ENCODE measurements at regions not wholly inside any gene's neighbourhood (a gene's known extent, or its start where the extent isn't known, plus 50 kb on each side); places are given as distances from the start of the nearest gene placed in this dataset.
"Not testable (repeated sequence)": the region's sequence is repeated elsewhere in the genome, so short reads cannot be mapped to it uniquely, and the experiment has no call there.

- H3K9me3 Mint-ChIP-seq (ENCODE audit: insufficient read depth); H3K36me3 Mint-ChIP-seq (ENCODE audit: low read depth); H3K27ac Mint-ChIP-seq; ATAC-seq; CTCF ChIA-PET; DNase-seq; H3K27me3 Mint-ChIP-seq (ENCODE audit: low read depth); H3K4me1 Mint-ChIP-seq (ENCODE audit: low read depth); H3K4me3 Mint-ChIP-seq; POLR2A ChIA-PET: not testable (repeated sequence)
These were observed 198.4 kb upstream of the FERMT1 start for GRCh38 chr20:6321235-6321634.

GRCh38 chr20:6311841-6312655, 189.2 kb upstream of the FERMT1 start:
- Mint-ChIP-seq H3K27me3 (ENCODE audit: low read depth) (no peaks in the 10 kb centered on the region), H3K27ac (no peak overlapping the region), H3K9me3 (ENCODE audit: insufficient read depth) (peaks cover 9% of the 10 kb centered on the region), H3K4me3 (no peak overlapping the region), H3K4me1 (ENCODE audit: low read depth) (no peaks in the 10 kb centered on the region), H3K36me3 (ENCODE audit: low read depth) (no peaks in the 10 kb centered on the region)
- POLR2A ChIA-PET, result no interaction called here
- no peak for ATAC-seq
- no peak for DNase-seq
- CTCF ChIA-PET, result no interaction called here

GRCh38 chr20:6311097-6311496, 188.3 kb upstream of the FERMT1 start:
- CTCF ChIA-PET, result no interaction called here
- H3K4me3 Mint-ChIP-seq, result no peak overlapping the region
- H3K27me3 Mint-ChIP-seq (ENCODE audit: low read depth), result no peaks in the 10 kb centered on the region
- no peaks in the 10 kb centered on the region for H3K36me3 Mint-ChIP-seq (ENCODE audit: low read depth)
- H3K9me3 Mint-ChIP-seq (ENCODE audit: insufficient read depth), result peaks cover 9% of the 10 kb centered on the region
- DNase-seq (no peak), ATAC-seq (no peak)
- POLR2A ChIA-PET, result no interaction called here
- H3K27ac Mint-ChIP-seq, result no peak overlapping the region
- no peaks in the 10 kb centered on the region for H3K4me1 Mint-ChIP-seq (ENCODE audit: low read depth)

- no peak for DNase-seq
- Mint-ChIP-seq H3K27ac (no peak overlapping the region), H3K4me3 (no peak overlapping the region), H3K36me3 (ENCODE audit: low read depth) (no peaks in the 10 kb centered on the region), H3K27me3 (ENCODE audit: low read depth) (no peaks in the 10 kb centered on the region), H3K9me3 (ENCODE audit: insufficient read depth) (peaks cover 4% of the 10 kb centered on the region), H3K4me1 (ENCODE audit: low read depth) (no peaks in the 10 kb centered on the region)
- ChIA-PET POLR2A (no interaction called here), CTCF (no interaction called here)
- ATAC-seq, result no peak
These were observed 182.7 kb upstream of the FERMT1 start for GRCh38 chr20:6305536-6305935.

- no peaks in the 10 kb centered on the region for H3K36me3 Mint-ChIP-seq (ENCODE audit: low read depth)
- DNase-seq (no peak), ATAC-seq (no peak)
- no peak overlapping the region for H3K27ac Mint-ChIP-seq
- no peak overlapping the region for H3K4me3 Mint-ChIP-seq
- CTCF ChIA-PET, result no interaction called here
- no peaks in the 10 kb centered on the region for H3K27me3 Mint-ChIP-seq (ENCODE audit: low read depth)
- H3K4me1 Mint-ChIP-seq (ENCODE audit: low read depth), result no peaks in the 10 kb centered on the region
- no peaks in the 10 kb centered on the region for H3K9me3 Mint-ChIP-seq (ENCODE audit: insufficient read depth)
- POLR2A ChIA-PET, result no interaction called here
These were observed 179.2 kb upstream of the FERMT1 start for GRCh38 chr20:6302041-6302440.

GRCh38 chr20:6299456-6299855, 176.6 kb upstream of the FERMT1 start:
- no peaks in the 10 kb centered on the region for H3K4me1 Mint-ChIP-seq (ENCODE audit: low read depth)
- ATAC-seq, result no peak
- H3K9me3 Mint-ChIP-seq (ENCODE audit: insufficient read depth), result no peaks in the 10 kb centered on the region
- no peak overlapping the region for H3K4me3 Mint-ChIP-seq
- no peaks in the 10 kb centered on the region for H3K36me3 Mint-ChIP-seq (ENCODE audit: low read depth)
- H3K27ac Mint-ChIP-seq, result no peak overlapping the region
- H3K27me3 Mint-ChIP-seq (ENCODE audit: low read depth), result no peaks in the 10 kb centered on the region
- ChIA-PET POLR2A (no interaction called here), CTCF (no interaction called here)
- no peak for DNase-seq

- no peaks in the 10 kb centered on the region for H3K9me3 Mint-ChIP-seq (ENCODE audit: insufficient read depth)
- POLR2A ChIA-PET, result no interaction called here
These were observed 175.2 kb upstream of the FERMT1 start for GRCh38 chr20:6298049-6298448.

GRCh38 chr20:6295867-6296256, 173.0 kb upstream of the FERMT1 start:
- POLR2A ChIA-PET, result no interaction called here
- ATAC-seq, result no peak
- no peaks in the 10 kb centered on the region for H3K9me3 Mint-ChIP-seq (ENCODE audit: insufficient read depth)

More at GRCh38 chr20:6298049-6298448, 175.2 kb upstream of the FERMT1 start:
- Mint-ChIP-seq H3K4me1 (ENCODE audit: low read depth) (no peaks in the 10 kb centered on the region), H3K36me3 (ENCODE audit: low read depth) (no peaks in the 10 kb centered on the region), H3K4me3 (no peak overlapping the region), H3K27me3 (ENCODE audit: low read depth) (no peaks in the 10 kb centered on the region), H3K27ac (no peak overlapping the region)
- CTCF ChIA-PET, result no interaction called here
- no peak for ATAC-seq
- DNase-seq, result no peak

GRCh38 chr20:6295127-6295866, 172.5 kb upstream of the FERMT1 start:
- Mint-ChIP-seq H3K4me1 (ENCODE audit: low read depth) (no peaks in the 10 kb centered on the region), H3K27ac (no peak overlapping the region), H3K27me3 (ENCODE audit: low read depth) (no peaks in the 10 kb centered on the region), H3K36me3 (ENCODE audit: low read depth) (no peaks in the 10 kb centered on the region), H3K9me3 (ENCODE audit: insufficient read depth) (no peaks in the 10 kb centered on the region), H3K4me3 (no peak overlapping the region)
- POLR2A ChIA-PET, result no interaction called here
- CTCF ChIA-PET, result no interaction called here
- DNase-seq, result no peak
- no peak for ATAC-seq

More at GRCh38 chr20:6295867-6296256, 173.0 kb upstream of the FERMT1 start:
- no peaks in the 10 kb centered on the region for H3K27me3 Mint-ChIP-seq (ENCODE audit: low read depth)
- H3K4me1 Mint-ChIP-seq (ENCODE audit: low read depth), result no peaks in the 10 kb centered on the region
- H3K36me3 Mint-ChIP-seq (ENCODE audit: low read depth), result no peaks in the 10 kb centered on the region
- H3K27ac Mint-ChIP-seq, result no peak overlapping the region
- no peak for DNase-seq
- no peak overlapping the region for H3K4me3 Mint-ChIP-seq
- CTCF ChIA-PET, result no interaction called here

- Mint-ChIP-seq H3K4me1 (ENCODE audit: low read depth) (no peaks in the 10 kb centered on the region), H3K36me3 (ENCODE audit: low read depth) (no peaks in the 10 kb centered on the region), H3K4me3 (no peak overlapping the region), H3K9me3 (ENCODE audit: insufficient read depth) (peaks cover 9% of the 10 kb centered on the region), H3K27ac (no peak overlapping the region), H3K27me3 (ENCODE audit: low read depth) (no peaks in the 10 kb centered on the region)
- ChIA-PET CTCF (no interaction called here), POLR2A (no interaction called here)
- DNase-seq, result no peak
- ATAC-seq, result no peak
These were observed 164.6 kb upstream of the FERMT1 start for GRCh38 chr20:6287471-6287870.

- CTCF ChIA-PET, result no interaction called here
- no peaks in the 10 kb centered on the region for H3K27me3 Mint-ChIP-seq (ENCODE audit: low read depth)
These were observed 159.8 kb upstream of the FERMT1 start for GRCh38 chr20:6282642-6283041.

GRCh38 chr20:6277661-6278240, 154.9 kb upstream of the FERMT1 start:
- CTCF ChIA-PET, result no interaction called here
- Mint-ChIP-seq H3K4me3 (no peak overlapping the region), H3K9me3 (ENCODE audit: insufficient read depth) (no peaks in the 10 kb centered on the region), H3K27me3 (ENCODE audit: low read depth) (no peaks in the 10 kb centered on the region), H3K4me1 (ENCODE audit: low read depth) (no peaks in the 10 kb centered on the region), H3K27ac (no peak overlapping the region), H3K36me3 (ENCODE audit: low read depth) (no peaks in the 10 kb centered on the region)
- no peak for ATAC-seq
- DNase-seq, result no peak
- POLR2A ChIA-PET, result no interaction called here

More at GRCh38 chr20:6282642-6283041, 159.8 kb upstream of the FERMT1 start:
- ATAC-seq, result no peak
- POLR2A ChIA-PET, result no interaction called here
- no peak overlapping the region for H3K27ac Mint-ChIP-seq
- H3K9me3 Mint-ChIP-seq (ENCODE audit: insufficient read depth), result peaks cover 9% of the 10 kb centered on the region
- no peaks in the 10 kb centered on the region for H3K36me3 Mint-ChIP-seq (ENCODE audit: low read depth)
- H3K4me1 Mint-ChIP-seq (ENCODE audit: low read depth), result no peaks in the 10 kb centered on the region
- no peak for DNase-seq
- H3K4me3 Mint-ChIP-seq, result no peak overlapping the region

All from activated CD8-positive, alpha-beta T cell treated with anti-CD3 and anti-CD28 coated beads, Interleukin-2, amount 10 ng/mL, durations not matched to agents 7 days and 5 days (primary cell).